GM12864 (cell line): ENCODE measurements at regions not wholly inside any gene's neighbourhood (a gene's known extent, or its start where the extent isn't known, plus 50 kb on each side); places are given as distances from the start of the nearest gene placed in this dataset.

Source experiments
- DNase-seq: peaks from one replicate; pipeline ENCODE4 v3.0.0-alpha.2; 2011; ENCODE audit warnings: low read depth
- H3K4me3 ChIP-seq: 2 replicates; pipeline ENCODE4 v1.5.1; 2011; ENCODE audit warnings: mild to moderate bottlenecking, low read depth, low read length, control low read depth
- TF ChIP-seq, protein P1 (sequence below): IDR thresholded peaks from 2 replicates; pipeline ENCODE4 v1.5.1; 2011; ENCODE audit warnings: low read depth, mild to moderate bottlenecking, moderate library complexity, low read length, control low read depth, inconsistent platforms; ENCODE audit errors: missing control alignments

DNA sequence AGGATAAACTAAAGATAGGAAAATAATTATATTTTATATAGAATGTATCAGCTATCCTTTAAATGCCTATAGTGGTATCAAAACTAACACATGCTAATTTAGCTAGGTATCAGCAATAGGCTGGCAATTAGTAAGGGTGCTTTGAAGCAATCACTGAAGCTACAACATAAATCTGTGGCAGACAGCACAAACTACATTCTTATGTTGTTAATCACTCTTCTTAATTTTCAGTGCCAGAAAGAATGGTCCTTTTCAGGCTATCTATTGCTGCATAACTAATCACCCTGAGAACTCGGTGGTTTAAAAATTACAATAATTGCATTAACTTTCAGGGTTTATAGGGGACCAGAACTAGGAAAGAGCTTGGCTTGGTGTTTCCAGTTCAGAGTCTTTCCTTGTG lies 963.1 kb downstream of the EFNB2 start:
- TF ChIP-seq, protein P1, sequence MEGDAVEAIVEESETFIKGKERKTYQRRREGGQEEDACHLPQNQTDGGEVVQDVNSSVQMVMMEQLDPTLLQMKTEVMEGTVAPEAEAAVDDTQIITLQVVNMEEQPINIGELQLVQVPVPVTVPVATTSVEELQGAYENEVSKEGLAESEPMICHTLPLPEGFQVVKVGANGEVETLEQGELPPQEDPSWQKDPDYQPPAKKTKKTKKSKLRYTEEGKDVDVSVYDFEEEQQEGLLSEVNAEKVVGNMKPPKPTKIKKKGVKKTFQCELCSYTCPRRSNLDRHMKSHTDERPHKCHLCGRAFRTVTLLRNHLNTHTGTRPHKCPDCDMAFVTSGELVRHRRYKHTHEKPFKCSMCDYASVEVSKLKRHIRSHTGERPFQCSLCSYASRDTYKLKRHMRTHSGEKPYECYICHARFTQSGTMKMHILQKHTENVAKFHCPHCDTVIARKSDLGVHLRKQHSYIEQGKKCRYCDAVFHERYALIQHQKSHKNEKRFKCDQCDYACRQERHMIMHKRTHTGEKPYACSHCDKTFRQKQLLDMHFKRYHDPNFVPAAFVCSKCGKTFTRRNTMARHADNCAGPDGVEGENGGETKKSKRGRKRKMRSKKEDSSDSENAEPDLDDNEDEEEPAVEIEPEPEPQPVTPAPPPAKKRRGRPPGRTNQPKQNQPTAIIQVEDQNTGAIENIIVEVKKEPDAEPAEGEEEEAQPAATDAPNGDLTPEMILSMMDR = no peak
- no peak overlapping the region for H3K4me3 ChIP-seq
- no peak for DNase-seq

DNA sequence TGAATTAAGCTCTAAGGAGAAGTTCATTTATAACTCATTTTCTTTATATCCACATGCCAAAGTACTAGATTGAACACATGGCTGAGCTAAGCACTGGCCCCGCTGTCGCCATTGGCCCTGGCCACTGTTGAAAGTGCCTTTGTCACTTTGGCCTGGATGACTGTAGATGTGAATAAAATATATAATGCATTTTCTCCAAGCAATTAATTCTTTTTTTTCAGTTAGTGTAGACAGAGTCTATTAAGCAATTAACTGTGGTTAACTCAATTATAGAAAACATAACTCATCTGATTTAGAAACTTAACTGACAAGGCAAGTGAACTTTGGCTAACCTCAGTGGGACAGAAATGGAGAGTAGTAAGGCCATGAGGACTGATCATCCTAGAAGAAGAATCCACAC lies 965.6 kb downstream of the EFNB2 start:
- H3K4me3 ChIP-seq = no peak overlapping the region
- TF ChIP-seq, protein P1 = no peak
- no peak for DNase-seq

DNA sequence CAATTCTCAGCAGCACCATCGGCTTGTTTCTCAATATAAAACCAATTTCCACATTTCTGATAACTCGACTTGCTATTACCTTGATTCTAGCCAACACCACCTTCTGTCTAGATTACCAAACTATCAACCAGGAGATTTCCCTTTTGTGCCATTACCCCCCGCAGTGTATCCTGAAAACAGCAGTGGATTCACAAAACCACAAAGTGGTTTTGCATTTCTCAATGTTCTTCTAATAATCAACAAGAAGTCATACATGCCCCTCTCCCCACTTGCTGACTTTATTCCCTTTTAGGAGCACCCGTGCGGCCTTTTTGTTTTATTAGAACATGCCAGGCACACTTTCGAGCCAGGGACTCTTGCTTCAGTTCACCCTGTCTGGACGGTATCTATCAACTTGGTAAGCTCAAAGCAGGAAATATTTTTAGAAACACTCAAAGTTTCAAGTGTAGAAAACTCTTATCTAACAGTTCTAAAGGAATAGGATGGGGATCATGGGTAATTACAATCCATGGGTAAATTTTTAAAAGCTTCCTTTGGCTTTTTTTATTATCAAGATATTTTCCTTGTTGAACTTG lies 967.4 kb downstream of the EFNB2 start:
- TF ChIP-seq, protein P1 = no peak

DNA sequence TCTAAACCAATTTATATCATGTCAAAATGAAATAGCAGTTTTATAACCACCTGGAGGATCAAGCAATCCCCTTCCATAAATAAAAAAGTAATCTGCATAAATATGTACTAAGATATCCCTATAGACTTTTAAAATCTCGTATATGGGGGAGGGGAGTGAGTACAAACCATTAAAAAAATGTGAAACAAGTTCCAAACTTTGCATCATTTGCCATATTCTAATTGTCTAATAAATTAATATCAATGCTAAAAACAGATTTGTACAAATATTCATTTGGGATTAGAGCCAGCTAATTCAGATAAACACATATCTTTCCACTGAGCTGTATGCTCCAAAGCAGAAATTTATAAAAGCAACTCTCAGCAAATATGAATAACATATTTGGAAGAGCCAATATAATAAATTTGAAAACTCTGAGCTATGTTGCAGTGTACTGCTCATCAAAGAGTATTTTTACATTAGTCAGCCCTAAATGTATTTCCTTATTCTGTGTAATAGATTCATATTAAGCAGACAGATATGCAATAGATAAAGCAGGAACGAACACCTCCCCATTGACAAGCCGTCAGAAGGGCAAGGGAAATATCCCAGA lies 970.2 kb downstream of the EFNB2 start:
- TF ChIP-seq, protein P1 = no peak

More for the DNA sequence above, 967.4 kb downstream of the EFNB2 start:
- no peak overlapping the region for H3K4me3 ChIP-seq
- no peak for DNase-seq

DNA sequence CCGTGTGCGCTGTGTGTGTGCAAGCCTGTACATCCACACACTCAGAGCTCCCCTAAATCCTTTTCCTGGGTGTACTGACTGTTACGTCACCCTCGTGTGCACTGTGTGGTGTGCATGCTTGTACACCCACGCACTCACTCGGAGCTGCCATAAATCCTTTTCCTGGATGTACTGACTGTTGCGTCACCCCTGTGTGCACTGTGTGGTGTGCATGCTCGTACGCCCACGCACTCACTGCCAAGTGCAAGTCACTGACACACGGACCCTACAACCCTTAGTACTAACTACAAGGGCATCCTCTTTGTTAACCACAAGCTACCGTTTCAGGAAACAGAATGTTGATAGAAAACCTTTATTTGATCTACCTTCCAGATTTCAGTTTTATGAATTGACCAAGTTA lies 983.4 kb downstream of the EFNB2 start:
- TF ChIP-seq, protein P1 = no peak
- no peak for DNase-seq

More for the DNA sequence above, 970.2 kb downstream of the EFNB2 start:
- no peak overlapping the region for H3K4me3 ChIP-seq
- no peak for DNase-seq

DNA sequence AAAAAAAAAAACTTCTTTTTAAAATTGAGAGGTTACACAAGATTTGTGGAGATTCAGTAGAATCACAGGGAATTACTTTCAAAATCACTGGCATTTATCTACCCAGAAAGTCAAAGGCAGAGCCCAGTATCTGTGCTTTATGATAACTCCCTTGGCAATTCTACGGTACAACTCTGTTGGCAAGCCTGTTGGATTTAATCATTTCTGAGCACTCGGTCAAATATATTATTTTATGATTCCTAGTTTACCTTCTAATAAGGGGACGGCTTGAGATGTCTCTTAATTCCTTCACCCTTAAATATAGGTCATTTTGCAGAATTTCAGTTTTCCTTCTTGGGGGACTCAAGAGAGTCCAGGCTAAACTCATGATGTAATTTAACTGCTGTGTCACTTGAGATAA lies 987.6 kb downstream of the EFNB2 start:
- DNase-seq = no peak
- no peak overlapping the region for H3K4me3 ChIP-seq
- TF ChIP-seq, protein P1 = no peak

More for the DNA sequence above, 983.4 kb downstream of the EFNB2 start:
- no peak overlapping the region for H3K4me3 ChIP-seq

DNA sequence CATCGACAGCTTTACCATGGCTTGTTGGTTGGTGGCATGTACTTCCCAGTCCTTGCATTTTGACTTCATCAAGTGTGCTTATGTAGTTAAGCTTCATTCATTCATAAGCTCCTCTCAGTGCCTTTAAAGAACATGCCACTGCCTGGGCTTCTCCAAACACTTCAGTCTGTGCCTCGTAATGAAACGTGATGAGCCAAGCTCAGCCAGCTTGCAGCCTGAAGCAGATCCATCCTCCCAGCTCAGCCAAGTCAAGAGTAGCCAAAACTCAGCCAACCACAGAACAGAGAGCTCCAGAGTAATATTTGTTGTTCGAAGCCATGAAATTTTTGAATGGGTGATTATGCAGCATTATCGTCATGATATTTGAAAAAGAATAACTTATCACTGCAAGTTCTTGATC lies 989.7 kb downstream of the EFNB2 start:
- no peak for DNase-seq
- TF ChIP-seq, protein P1 = no peak
- no peak overlapping the region for H3K4me3 ChIP-seq
